Umbilical cord (tissue), 1 donor: ENCODE measurements at regions not wholly inside any gene's neighbourhood (a gene's known extent, or its start where the extent isn't known, plus 50 kb on each side); places are given as distances from the start of the nearest gene placed in this dataset.

Experiments used
- DNase-seq: peaks from one replicate; pipeline ENCODE4 v3.0.0-alpha.2; 2015; ENCODE audit warnings: low spot score

GRCh38 chr10:120702032-120702431 lies 149.1 kb upstream of the WDR11 start:
- DNase-seq = no peak

DNA sequence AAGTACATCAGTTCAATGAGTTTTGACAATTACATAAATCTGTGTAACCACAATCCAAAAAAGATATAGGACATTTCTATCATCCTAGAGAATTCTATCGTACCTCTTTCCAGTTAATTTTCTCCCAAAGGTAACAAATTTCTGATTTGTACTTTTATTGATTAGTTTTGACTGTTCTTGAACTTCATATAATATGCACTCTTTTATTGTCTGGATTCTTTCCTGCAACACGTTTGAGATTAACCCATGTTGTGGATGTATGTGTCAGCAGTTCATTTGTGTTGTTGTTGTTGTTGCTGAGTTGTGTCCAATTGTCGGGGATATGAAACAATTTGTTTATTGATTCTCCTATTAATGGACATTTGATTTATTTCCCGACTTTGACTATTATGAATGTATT lies 145.9 kb upstream of the WDR11 start:
- no peak for DNase-seq

DNA sequence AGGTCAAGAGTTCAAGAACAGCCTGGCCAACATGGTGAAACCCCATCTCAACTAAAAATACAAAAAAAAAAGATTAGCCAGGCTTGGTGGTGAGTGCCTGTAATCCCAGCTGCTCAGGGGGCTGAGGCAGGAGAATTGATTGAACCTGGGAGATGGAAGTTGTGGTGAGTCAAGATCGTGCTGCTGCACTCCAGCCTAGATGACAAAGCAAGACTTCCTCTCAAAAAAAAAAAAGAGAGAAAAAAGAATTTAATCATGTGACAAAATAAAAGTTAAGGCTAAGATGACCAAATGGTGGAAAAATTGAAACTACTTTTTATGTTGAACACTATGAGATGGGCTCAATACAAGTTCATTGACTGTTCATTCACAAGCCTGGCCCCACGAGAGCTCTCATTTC lies 141.1 kb upstream of the WDR11 start:
- DNase-seq = no peak

GRCh38 chr10:120711860-120712259 lies 139.3 kb upstream of the WDR11 start:
- DNase-seq = no peak

DNA sequence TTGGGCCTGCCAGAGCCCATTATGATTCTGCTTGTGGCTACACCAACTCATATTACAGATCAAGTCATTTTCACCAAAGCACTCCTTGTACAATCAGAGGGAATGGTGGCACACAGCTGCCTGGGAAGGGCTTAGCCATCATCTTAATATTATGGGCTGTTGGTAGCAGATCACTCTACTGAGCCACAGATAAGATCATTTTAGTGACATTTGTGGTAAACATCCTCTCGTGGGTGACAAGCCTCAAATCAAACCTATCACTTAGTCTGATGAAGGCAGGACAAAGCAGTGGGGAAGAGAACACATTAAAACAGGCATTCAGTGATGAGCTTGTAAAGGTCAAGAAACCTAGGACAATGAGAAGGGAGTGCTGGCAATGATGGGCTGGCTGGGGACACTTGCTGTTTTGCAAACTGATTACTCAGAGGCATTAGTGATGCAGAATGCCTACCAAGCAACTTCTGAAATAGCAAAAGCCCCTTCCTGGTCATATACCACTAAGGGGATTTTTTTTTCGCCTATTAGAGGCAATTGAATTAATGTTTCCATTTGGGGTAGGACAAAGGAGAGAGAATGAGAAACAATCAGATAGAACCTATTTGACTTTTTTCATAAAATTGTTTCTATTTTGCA lies 137.5 kb upstream of the WDR11 start:
- no peak for DNase-seq

DNA sequence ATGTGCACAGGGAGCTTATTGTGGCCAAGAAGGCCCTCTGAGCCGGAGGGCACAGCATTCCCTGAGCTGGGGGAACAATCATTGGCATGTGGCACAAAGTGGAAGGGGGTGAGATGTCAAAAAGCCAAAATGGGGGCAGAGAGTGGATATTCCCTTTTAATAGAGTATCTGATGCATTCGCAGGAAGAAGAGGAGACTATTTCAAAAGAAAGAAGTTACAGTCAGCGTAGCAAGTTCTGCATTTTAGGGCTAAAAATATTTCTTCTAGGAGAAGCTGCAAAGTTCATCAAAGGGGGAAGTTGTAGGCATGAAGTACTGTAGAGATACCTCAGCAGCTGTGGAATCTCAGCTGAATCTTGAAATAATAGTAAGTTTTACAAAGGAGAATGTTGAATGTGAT lies 136.0 kb upstream of the WDR11 start:
- DNase-seq = peak; percentile 40

DNA sequence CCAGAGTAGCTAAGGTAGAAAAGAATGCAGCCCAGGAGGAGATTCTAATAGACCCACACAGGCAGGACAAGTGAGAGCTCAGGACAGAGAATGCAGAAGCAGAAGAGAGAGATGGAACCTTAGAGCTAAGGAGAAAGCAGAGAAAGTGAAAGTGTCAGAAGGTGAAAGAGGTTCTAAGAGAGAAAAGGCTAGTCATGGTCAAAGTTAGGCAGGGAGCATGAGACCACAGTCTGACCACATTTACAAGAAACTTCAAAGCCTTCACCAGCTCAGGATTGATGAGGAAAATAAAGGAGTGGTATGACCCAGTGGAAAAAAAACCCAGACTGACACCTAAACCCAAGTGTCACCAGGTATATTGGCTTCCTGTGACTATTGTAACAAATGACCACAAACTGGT lies 131.8 kb upstream of the WDR11 start:
- DNase-seq = no peak

- DNase-seq = peak; percentile 28
Measured at GRCh38 chr10:120727001-120727400, 124.2 kb upstream of the WDR11 start.

- no peak for DNase-seq
Measured at GRCh38 chr10:120729547-120729946, 121.6 kb upstream of the WDR11 start.

GRCh38 chr10:120732067-120732466 lies 119.1 kb upstream of the WDR11 start:
- DNase-seq = no peak

- no peak for DNase-seq
Measured at GRCh38 chr10:120732643-120733313, 118.4 kb upstream of the WDR11 start.

DNA sequence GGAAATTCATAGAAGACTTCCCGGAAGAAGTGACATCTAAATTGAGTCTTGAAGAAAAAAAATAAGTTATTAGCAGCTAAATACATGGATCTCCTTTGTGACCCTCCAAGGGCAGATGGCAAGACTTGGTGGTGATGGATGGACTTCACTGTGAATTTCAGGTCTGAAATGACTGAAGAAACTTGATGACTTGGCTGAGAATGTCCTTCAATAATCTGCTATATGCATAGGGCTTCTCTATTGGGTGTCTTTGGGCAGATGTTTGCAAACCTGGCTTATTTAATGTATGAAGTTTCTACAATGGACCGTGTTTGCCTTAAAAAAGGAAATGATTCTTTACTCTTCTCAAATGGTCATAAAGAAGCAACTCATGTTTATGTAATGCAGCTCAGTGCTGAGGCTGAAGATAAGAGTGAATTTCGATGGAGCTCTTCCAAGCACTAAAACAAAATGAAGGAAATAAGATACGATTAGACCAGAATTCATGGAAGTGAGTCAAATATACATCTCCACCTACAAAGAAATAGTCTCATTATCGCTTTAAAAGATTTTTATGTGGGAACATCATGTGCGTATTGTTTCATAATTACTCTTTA lies 116.6 kb upstream of the WDR11 start:
- peak; percentile 36 for DNase-seq

- no peak for DNase-seq
Measured at GRCh38 chr10:120735315-120735714, 115.8 kb upstream of the WDR11 start.

DNA sequence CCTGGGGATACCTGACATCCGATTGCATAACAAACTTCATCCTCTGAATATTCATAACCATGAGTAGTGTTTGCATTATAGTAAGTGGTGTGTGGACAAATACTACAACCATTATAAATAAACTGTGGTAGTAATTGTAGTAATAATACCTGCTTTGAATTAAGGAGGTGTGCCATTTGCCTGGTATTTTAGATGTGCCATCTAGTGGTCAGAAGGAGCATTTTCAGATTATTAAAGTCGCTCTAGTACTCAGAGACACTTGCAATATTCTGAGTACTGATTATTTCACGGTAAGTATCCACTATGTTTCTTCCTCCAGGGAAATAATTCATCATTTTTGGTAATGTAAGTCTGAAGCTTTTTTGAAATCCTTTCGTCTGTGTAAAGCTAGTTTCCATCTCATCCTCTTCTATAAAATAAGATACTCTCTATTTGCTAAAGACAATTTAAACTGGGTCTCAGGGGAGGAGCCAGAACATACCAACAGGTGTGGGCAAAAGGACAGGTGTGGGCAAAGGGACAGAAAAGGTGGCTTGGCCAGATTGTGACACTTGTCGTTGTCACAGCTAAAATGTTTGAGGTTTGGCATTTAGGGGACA lies 115.3 kb upstream of the WDR11 start:
- DNase-seq = no peak

GRCh38 chr10:120736377-120736776 lies 114.8 kb upstream of the WDR11 start:
- DNase-seq = no peak

DNA sequence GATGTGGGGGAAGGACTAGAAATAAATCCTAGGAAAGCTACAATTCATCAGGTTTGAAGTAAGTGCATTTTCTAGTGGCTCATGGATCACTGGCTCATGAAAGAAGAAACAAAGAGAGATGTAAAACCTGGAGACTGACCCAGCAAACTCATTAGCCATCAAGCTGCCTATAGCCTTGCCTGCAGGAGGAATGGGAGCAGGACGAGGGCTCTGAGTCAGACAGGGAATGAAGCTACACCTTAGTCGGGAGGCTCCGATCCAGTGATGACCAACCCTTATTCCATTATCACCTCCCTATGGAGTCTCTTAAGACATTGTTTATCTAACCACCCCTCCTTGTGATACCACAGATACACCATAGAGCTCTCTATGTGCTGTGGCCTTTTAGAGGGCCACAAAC lies 112.5 kb upstream of the WDR11 start:
- no peak for DNase-seq

GRCh38 chr10:120741396-120741795 lies 109.8 kb upstream of the WDR11 start:
- DNase-seq = no peak

DNA sequence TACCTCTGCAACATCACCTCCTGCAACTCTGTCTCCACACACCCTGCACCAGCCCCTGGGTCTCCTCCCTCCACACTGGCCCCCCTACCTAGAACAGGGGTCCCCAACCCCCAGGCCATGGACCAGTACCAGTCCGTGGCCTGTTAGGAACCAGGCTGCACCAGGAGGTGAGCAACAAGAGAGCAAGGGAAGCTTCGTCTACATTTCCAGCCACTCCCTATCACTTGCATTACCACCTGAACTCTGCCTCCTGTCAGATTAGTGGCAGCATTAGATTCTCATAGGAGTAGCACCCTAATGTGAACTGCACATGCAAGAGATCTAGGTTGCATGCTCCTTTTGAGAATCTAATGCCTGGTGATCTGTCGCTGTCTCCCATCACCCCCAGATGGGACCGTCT lies 108.8 kb upstream of the WDR11 start:
- no peak for DNase-seq

DNA sequence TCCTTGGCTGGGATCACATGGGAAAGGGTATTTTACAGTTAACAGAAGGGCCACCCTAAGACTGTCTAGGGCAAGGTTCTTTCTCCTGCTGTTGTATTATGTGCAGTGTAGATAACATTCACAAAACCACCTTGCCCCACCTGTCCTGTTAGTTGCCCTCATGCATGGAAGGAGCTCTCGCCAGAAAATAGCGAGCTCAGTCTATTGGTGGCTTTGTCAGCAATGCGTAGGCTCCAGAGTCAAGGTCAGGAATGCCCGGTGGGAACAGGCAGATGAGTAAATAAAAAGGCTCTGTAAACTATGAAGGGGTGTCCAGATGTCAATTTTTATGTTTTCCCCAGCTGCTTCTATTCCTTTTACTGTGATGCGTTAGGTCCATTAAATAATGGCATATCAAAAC lies 107.1 kb upstream of the WDR11 start:
- no peak for DNase-seq

DNA sequence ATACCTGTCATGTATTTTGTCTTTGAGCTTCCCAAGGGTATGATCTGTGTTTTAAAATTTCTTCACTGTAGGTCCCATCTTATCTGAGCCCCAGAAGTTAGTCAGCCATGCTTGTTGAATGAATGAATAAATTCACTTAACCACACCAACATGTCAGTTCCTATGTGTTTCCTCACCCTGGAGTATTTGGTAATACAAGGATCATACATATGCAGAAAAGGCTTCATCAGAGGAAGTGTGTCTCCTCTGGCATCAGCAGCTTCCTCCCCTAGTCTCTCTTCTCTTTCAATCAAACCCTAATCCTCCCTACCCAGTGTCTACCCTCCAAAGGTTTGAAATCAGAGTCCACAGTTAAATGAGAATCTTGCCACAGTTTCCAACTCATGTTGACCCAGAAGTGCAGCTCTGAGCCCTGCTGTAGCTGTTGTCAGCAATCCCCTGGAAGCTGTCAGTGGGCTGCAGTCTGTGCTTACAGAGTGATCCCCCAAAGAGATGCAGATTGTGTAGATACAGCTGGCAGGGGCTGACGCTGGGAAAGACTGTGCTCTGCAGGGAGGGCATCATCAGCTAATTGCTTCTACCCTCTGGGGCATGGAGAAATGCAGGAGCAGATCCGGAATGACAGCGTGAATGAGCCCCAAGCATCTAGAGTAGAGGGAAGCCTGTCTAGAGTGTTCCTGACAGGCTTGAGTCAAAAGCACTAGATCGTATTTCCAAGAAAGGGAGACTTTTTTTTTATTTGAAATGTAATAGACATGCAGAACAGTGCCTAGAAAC lies 105.0 kb upstream of the WDR11 start:
- DNase-seq = no peak

DNA sequence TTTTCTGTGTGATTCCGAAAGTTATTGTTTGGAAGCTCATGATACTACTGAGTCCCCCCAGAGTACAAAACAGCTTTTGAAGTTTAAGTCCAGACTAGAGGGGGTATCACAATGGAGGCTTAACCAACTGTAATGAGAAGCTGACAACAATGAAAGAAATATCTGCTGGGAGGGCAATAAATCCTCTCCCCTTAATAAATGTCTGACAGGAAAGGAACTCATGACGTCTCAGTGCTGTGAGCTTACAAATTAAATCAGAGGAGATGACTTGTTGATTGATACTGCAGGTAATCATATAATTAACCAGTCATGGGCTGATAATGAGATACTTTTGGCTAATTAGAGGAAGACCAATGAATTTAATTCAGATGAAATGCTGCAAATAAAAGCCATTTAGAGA lies 102.6 kb upstream of the WDR11 start:
- no peak for DNase-seq

- DNase-seq = no peak
Measured at GRCh38 chr10:120749072-120749471, 102.1 kb upstream of the WDR11 start.
